ENCODE measurements at regions not wholly inside any gene's neighbourhood (a gene's known extent, or its start where the extent isn't known, plus 50 kb on each side); places are given as distances from the start of the nearest gene placed in this dataset.
A peak's percentile ranks its signal among the peaks of the same experiment; 100 is the strongest.
"Not testable (repeated sequence)": the region's sequence is repeated elsewhere in the genome, so short reads cannot be mapped to it uniquely, and the experiment has no call there.

GRCh38 chr12:59486827-59487226 is 109.0 kb upstream of the SLC16A7 start:
- no peaks in the 10 kb centered on the region for H4K20me1 ChIP-seq (ENCODE audit: insufficient read depth, low read length)
- no peaks in the 10 kb centered on the region for H3K36me3 ChIP-seq (replicated peaks; ENCODE audit: insufficient read depth, low read length)
- peaks cover 14% of the 10 kb centered on the region for H3K4me1 ChIP-seq (ENCODE audit: low read length)
- H3K79me2 ChIP-seq (ENCODE audit: low read length): no peaks in the 10 kb centered on the region
- no peaks in the 10 kb centered on the region for H3K9me2 ChIP-seq (replicated peaks; ENCODE audit: insufficient read depth, low read length)
- no peaks in the 10 kb centered on the region for H3K27me3 ChIP-seq (replicated peaks; ENCODE audit: insufficient read depth, low read length)
- no peaks in the 10 kb centered on the region for H3K9me3 ChIP-seq (replicated peaks; ENCODE audit: insufficient read depth, low read length)
- H3K27ac ChIP-seq (ENCODE audit: low read length): no peak overlapping the region
- no peak overlapping the region for H3K4me2 ChIP-seq (ENCODE audit: low read depth, low read length)
- no peak overlapping the region for H3K9ac ChIP-seq (ENCODE audit: low read length)
- no peak overlapping the region for H3K4me3 ChIP-seq (ENCODE audit: low read length)
- no peak for DNase-seq
- TF ChIP-seq CTCF (IDR thresholded peaks at IDR 0.05; ENCODE audit: low read length): no peak
- TF ChIP-seq EZH2 (optimal IDR thresholded peaks at IDR 0.05; ENCODE audit: low read depth, low read length): no peak
- TF ChIP-seq EZH2phosphoT487 (IDR thresholded peaks at IDR 0.05; ENCODE audit: low read length): no peak
- H3F3A ChIP-seq (ENCODE audit: insufficient read depth, low read length): 0 out of 2 replicates have a peak, but pooled peaks cover 3% of the 10 kb centered on the region
- H2AFZ ChIP-seq (ENCODE audit: low read length): no peak overlapping the region

GRCh38 chr12:59484575-59484974 is 111.3 kb upstream of the SLC16A7 start:
- H3K4me1 ChIP-seq (ENCODE audit: low read length): peaks cover 14% of the 10 kb centered on the region
- H3K9ac ChIP-seq (ENCODE audit: low read length): no peak overlapping the region
- no peaks in the 10 kb centered on the region for H4K20me1 ChIP-seq (ENCODE audit: insufficient read depth, low read length)
- H3K4me3 ChIP-seq (ENCODE audit: low read length): no peak overlapping the region
- peak; percentile 36 for DNase-seq
- H3K9me3 ChIP-seq (replicated peaks; ENCODE audit: insufficient read depth, low read length): no peaks in the 10 kb centered on the region
- H2AFZ ChIP-seq (ENCODE audit: low read length): no peak overlapping the region
- TF ChIP-seq EZH2 (optimal IDR thresholded peaks at IDR 0.05; ENCODE audit: low read depth, low read length) (no peak), CTCF (IDR thresholded peaks at IDR 0.05; ENCODE audit: low read length) (no peak), EZH2phosphoT487 (IDR thresholded peaks at IDR 0.05; ENCODE audit: low read length) (no peak)
- H3K27ac ChIP-seq (ENCODE audit: low read length): no peak overlapping the region
- no peaks in the 10 kb centered on the region for H3K79me2 ChIP-seq (ENCODE audit: low read length)
- no peaks in the 10 kb centered on the region for H3K9me2 ChIP-seq (replicated peaks; ENCODE audit: insufficient read depth, low read length)
- H3K36me3 ChIP-seq (replicated peaks; ENCODE audit: insufficient read depth, low read length): no peaks in the 10 kb centered on the region
- H3K27me3 ChIP-seq (replicated peaks; ENCODE audit: insufficient read depth, low read length): no peaks in the 10 kb centered on the region
- H3K4me2 ChIP-seq (ENCODE audit: low read depth, low read length): peak overlapping the region; percentile 24; the same call in 1 of the 2 replicates
- H3F3A ChIP-seq (ENCODE audit: insufficient read depth, low read length): 0 out of 2 replicates have a peak, but pooled peaks cover 3% of the 10 kb centered on the region

- not testable (repeated sequence) for DNase-seq; H3K4me2 ChIP-seq (ENCODE audit: low read depth, low read length); H3K9me3 ChIP-seq (replicated peaks; ENCODE audit: insufficient read depth, low read length); H3K9me2 ChIP-seq (replicated peaks; ENCODE audit: insufficient read depth, low read length); H2AFZ ChIP-seq (ENCODE audit: low read length); H3F3A ChIP-seq (ENCODE audit: insufficient read depth, low read length); H3K36me3 ChIP-seq (replicated peaks; ENCODE audit: insufficient read depth, low read length); H3K4me1 ChIP-seq (ENCODE audit: low read length); H3K27me3 ChIP-seq (replicated peaks; ENCODE audit: insufficient read depth, low read length); H4K20me1 ChIP-seq (ENCODE audit: insufficient read depth, low read length); H3K27ac ChIP-seq (ENCODE audit: low read length); H3K79me2 ChIP-seq (ENCODE audit: low read length); H3K9ac ChIP-seq (ENCODE audit: low read length); H3K4me3 ChIP-seq (ENCODE audit: low read length)
Observed at GRCh38 chr12:59474236-59474635, 121.6 kb upstream of the SLC16A7 start.

GRCh38 chr12:59472273-59472672 is 123.6 kb upstream of the SLC16A7 start:
- DNase-seq: no peak
- TF ChIP-seq EZH2 (optimal IDR thresholded peaks at IDR 0.05; ENCODE audit: low read depth, low read length): no peak
- no peak for TF ChIP-seq CTCF (IDR thresholded peaks at IDR 0.05; ENCODE audit: low read length)
- TF ChIP-seq EZH2phosphoT487 (IDR thresholded peaks at IDR 0.05; ENCODE audit: low read length): no peak
- Histone ChIP-seq H4K20me1 (ENCODE audit: insufficient read depth, low read length) (no peaks in the 10 kb centered on the region), H3K4me1 (ENCODE audit: low read length) (no peaks in the 10 kb centered on the region), H3K79me2 (ENCODE audit: low read length) (no peaks in the 10 kb centered on the region), H3K4me3 (ENCODE audit: low read length) (no peak overlapping the region), H3K9me3 (replicated peaks; ENCODE audit: insufficient read depth, low read length) (no peaks in the 10 kb centered on the region), H2AFZ (ENCODE audit: low read length) (no peak overlapping the region), H3K27ac (ENCODE audit: low read length) (no peak overlapping the region), H3K36me3 (replicated peaks; ENCODE audit: insufficient read depth, low read length) (no peaks in the 10 kb centered on the region), H3K27me3 (replicated peaks; ENCODE audit: insufficient read depth, low read length) (no peaks in the 10 kb centered on the region), H3K4me2 (ENCODE audit: low read depth, low read length) (no peak overlapping the region), H3K9me2 (replicated peaks; ENCODE audit: insufficient read depth, low read length) (no peaks in the 10 kb centered on the region), H3F3A (ENCODE audit: insufficient read depth, low read length) (no peaks in the 10 kb centered on the region), H3K9ac (ENCODE audit: low read length) (no peak overlapping the region)

Measured in MM.1S (cell line).